ENCODE measurements at regions not wholly inside any gene's neighbourhood (a gene's known extent, or its start where the extent isn't known, plus 50 kb on each side); places are given as distances from the start of the nearest gene placed in this dataset.

- TF ChIP-seq STAT1 (conservative IDR thresholded peaks at IDR 0.05) (no peak), JUNB (IDR thresholded peaks at IDR 0.05) (no peak), ZNF207 (IDR thresholded peaks at IDR 0.05; ENCODE audit: borderline replicate concordance) (no peak)
Measured at GRCh38 chr10:28942012-28942411, 264.7 kb downstream of the BAMBI start (continued).

- Histone ChIP-seq H3K4me1 (ENCODE audit: control insufficient read depth, insufficient read depth, low read length) (no peaks in the 10 kb centered on the region), H3K9me3 (replicated peaks; ENCODE audit: control insufficient read depth, insufficient read depth, low read length) (no peaks in the 10 kb centered on the region), H3K27ac (ENCODE audit: control insufficient read depth, insufficient read depth) (no peak overlapping the region), H4K20me1 (ENCODE audit: control insufficient read depth, insufficient read depth) (no peaks in the 10 kb centered on the region), H3K79me2 (ENCODE audit: control insufficient read depth, insufficient read depth, low read length) (no peaks in the 10 kb centered on the region), H3K36me3 (ENCODE audit: control insufficient read depth in 2 of 2, insufficient read depth in 2 of 2, low read length in 1 of 2) (no peaks in the 10 kb centered on the region), H3K9ac (ENCODE audit: control insufficient read depth, insufficient read depth, low read length) (no peak overlapping the region), H3K27me3 (replicated peaks in 1 of 2; ENCODE audit: control insufficient read depth in 2 of 2, insufficient read depth in 2 of 2, low read length in 1 of 2) (no peaks in the 10 kb centered on the region), H2AFZ (ENCODE audit: control insufficient read depth, low read depth, low read length) (no peak overlapping the region), H3K4me3 (no peak overlapping the region), H3K4me2 (ENCODE audit: control insufficient read depth, insufficient read depth) (no peak overlapping the region)
- no peak for ATAC-seq
- no peak for DNase-seq (ENCODE audit: low read depth, low spot score)
- SMC1A ChIA-PET (ENCODE audit: uncharacterized antibody, unreplicated experiment) = no interaction called here
- TF ChIP-seq GATAD2B (conservative IDR thresholded peaks at IDR 0.05; ENCODE audit: low read depth) (no peak), SP1 (IDR thresholded peaks at IDR 0.05; ENCODE audit: low read depth, low read length) (no peak), ETV6 (conservative IDR thresholded peaks at IDR 0.05 in 1 of 2, IDR thresholded peaks at IDR 0.05 in 1 of 2; ENCODE audit: borderline replicate concordance in 1 of 2, low read depth in 1 of 2) (no peak), ATF2 (IDR thresholded peaks at IDR 0.05; ENCODE audit: low read length) (no peak), MYB (IDR thresholded peaks at IDR 0.05; ENCODE audit: borderline replicate concordance, low read depth, low read length) (no peak), CBX5 (IDR thresholded peaks at IDR 0.05; ENCODE audit: low read depth) (no peak), STAT3 (IDR thresholded peaks at IDR 0.05; ENCODE audit: low read depth, low read length) (no peak), STAT1 (conservative IDR thresholded peaks at IDR 0.05) (no peak)
- intact Hi-C loops (cut with micrococcal nuclease; ENCODE audit: unreplicated experiment) = no loop called here
- RAD21 ChIA-PET (ENCODE audit: unreplicated experiment) = no interaction called here
- WGBS (ENCODE audit: insufficient coverage, insufficient replicate concordance, low lambda C conversion rate, missing lambda C conversion rate) = 0% methylated on average over 1 of the region's 1 CpG
- no TSS peak for BruUV-seq (replicated peaks)
- CTCF ChIA-PET = no interaction called here
- POLR2A ChIA-PET = no interaction called here
- in situ Hi-C loops (cut with MboI) = no loop called here
- no peak for FAIRE-seq
Measured at GRCh38 chr10:28945959-28946358, 268.6 kb downstream of the BAMBI start.

All from GM12878 (cell line).